ENCODE measurements at regions not wholly inside any gene's neighbourhood (a gene's known extent, or its start where the extent isn't known, plus 50 kb on each side); places are given as distances from the start of the nearest gene placed in this dataset.
A peak's percentile ranks its signal among the peaks of the same experiment; 100 is the strongest.

DNA sequence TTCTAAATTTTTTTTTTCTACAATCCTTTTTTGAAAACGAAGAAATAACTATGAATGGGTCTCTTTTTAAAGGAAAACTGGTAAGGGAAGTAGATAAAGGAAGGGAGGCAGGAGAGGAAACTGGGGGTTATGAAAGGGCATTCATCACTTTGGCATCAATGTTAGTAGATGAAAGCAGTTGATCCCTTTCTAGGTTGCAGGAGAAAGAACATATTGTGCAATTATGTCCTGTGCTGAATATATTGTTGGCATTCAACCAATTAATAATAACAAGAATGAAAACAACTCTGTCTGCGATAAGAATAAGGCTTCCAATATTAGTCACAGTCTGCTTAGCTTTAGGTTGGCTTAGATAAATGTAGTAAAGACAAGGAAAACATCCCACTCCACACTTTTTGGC, 796.8 kb upstream of the KLHL1 start:
- Histone ChIP-seq H4K20me1 (ENCODE audit: insufficient read depth) (no peaks in the 10 kb centered on the region), H3K4me1 (ENCODE audit: control insufficient read depth in 1 of 2, insufficient read depth in 2 of 2, low read depth in 1 of 2, low read length in 1 of 2) (peaks cover 0 to 2% of the 10 kb centered on the region in 2 experiments; a peak in 1 of 4 replicates), H3K9me2 (no peaks in the 10 kb centered on the region), H3K9ac (no peak overlapping the region), H2AFZ (ENCODE audit: low read depth) (no peak overlapping the region), H3K4me3 (ENCODE audit: low read depth in 2 of 2, low read length in 1 of 2) (no peak overlapping the region), H3K4me2 (no peak overlapping the region; the same call in 1 of the 2 replicates), H3K9me3 (no peaks in the 10 kb centered on the region), H3K79me2 (ENCODE audit: insufficient read depth) (no peaks in the 10 kb centered on the region), H3K27ac (ENCODE audit: low read depth in 2 of 2, low read length in 1 of 2) (peak overlapping the region in 1 of 2 experiments; percentile 43; a peak in 2 of 4 replicates), H3K36me3 (replicated peaks in 1 of 2; ENCODE audit: control insufficient read depth in 1 of 2, insufficient read depth in 2 of 2, low read length in 1 of 2) (no peaks in the 10 kb centered on the region), H3K27me3 (ENCODE audit: insufficient read depth) (no peaks in the 10 kb centered on the region), H3F3A (replicated peaks; ENCODE audit: insufficient read depth) (no peaks in the 10 kb centered on the region)
- 23% methylated on average over 2 of the region's 2 CpGs for WGBS (ENCODE audit: low lambda C conversion rate)
- TF ChIP-seq SIN3A (IDR thresholded peaks at IDR 0.05; ENCODE audit: borderline replicate concordance, low read depth, low read length), result no peak
- TF ChIP-seq MEF2A (IDR thresholded peaks at IDR 0.05; ENCODE audit: borderline replicate concordance, low read depth), result no peak
- no peak for TF ChIP-seq MXI1 (IDR thresholded peaks at IDR 0.05; ENCODE audit: low read depth, low read length)
- no peak for TF ChIP-seq RAD21 (IDR thresholded peaks at IDR 0.05; ENCODE audit: low read length)
- no peak for TF ChIP-seq YY1 (IDR thresholded peaks at IDR 0.05; ENCODE audit: low read depth)
- TF ChIP-seq, protein P1, sequence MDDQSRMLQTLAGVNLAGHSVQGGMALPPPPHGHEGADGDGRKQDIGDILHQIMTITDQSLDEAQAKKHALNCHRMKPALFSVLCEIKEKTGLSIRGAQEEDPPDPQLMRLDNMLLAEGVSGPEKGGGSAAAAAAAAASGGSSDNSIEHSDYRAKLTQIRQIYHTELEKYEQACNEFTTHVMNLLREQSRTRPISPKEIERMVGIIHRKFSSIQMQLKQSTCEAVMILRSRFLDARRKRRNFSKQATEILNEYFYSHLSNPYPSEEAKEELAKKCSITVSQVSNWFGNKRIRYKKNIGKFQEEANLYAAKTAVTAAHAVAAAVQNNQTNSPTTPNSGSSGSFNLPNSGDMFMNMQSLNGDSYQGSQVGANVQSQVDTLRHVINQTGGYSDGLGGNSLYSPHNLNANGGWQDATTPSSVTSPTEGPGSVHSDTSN (IDR thresholded peaks at IDR 0.05), result no peak
- no peak for TF ChIP-seq FOSL2 (IDR thresholded peaks at IDR 0.05; ENCODE audit: borderline replicate concordance, low read depth)
- TF ChIP-seq GATA2 (CRISPR knock-in tag; IDR thresholded peaks at IDR 0.05), result no peak
- no peak for TF ChIP-seq CTCF (IDR thresholded peaks at IDR 0.05)
- TF ChIP-seq FOXJ3 (CRISPR knock-in tag; IDR thresholded peaks at IDR 0.05), result no peak
- no peak for TF ChIP-seq EZH2phosphoT487 (IDR thresholded peaks at IDR 0.05; ENCODE audit: borderline replicate concordance, low read depth)
- no peak for TF ChIP-seq GABPA (IDR thresholded peaks at IDR 0.05; ENCODE audit: low read depth)
- TF ChIP-seq NFIC (IDR thresholded peaks at IDR 0.05; ENCODE audit: borderline replicate concordance), result no peak
- TF ChIP-seq RCOR1 (IDR thresholded peaks at IDR 0.05; ENCODE audit: low read length), result no peak
- TF ChIP-seq USF1 (IDR thresholded peaks at IDR 0.05; ENCODE audit: borderline replicate concordance, low read depth), result no peak
- no peak for TF ChIP-seq MAX (IDR thresholded peaks at IDR 0.05; ENCODE audit: low read depth)
- TF ChIP-seq ELF1 (IDR thresholded peaks at IDR 0.05), result no peak
- DNase-seq, result no peak
- ChIA-PET POLR2A (no interaction called here), CTCF (no interaction called here)
